GM12874 (cell line): ENCODE measurements at regions not wholly inside any gene's neighbourhood (a gene's known extent, or its start where the extent isn't known, plus 50 kb on each side); places are given as distances from the start of the nearest gene placed in this dataset.
A peak's percentile ranks its signal among the peaks of the same experiment; 100 is the strongest.

Experiments
- TF ChIP-seq, protein P1 (sequence below): IDR thresholded peaks from 2 replicates; pipeline ENCODE4 v1.5.1; 2011; ENCODE audit warnings: low read depth, mild to moderate bottlenecking, control low read depth, low read length, moderate library complexity; ENCODE audit not compliant: insufficient read depth

GRCh38 chr12:34217660-34218059 is 195.4 kb downstream of the ALG10 start:
- TF ChIP-seq, protein P1, sequence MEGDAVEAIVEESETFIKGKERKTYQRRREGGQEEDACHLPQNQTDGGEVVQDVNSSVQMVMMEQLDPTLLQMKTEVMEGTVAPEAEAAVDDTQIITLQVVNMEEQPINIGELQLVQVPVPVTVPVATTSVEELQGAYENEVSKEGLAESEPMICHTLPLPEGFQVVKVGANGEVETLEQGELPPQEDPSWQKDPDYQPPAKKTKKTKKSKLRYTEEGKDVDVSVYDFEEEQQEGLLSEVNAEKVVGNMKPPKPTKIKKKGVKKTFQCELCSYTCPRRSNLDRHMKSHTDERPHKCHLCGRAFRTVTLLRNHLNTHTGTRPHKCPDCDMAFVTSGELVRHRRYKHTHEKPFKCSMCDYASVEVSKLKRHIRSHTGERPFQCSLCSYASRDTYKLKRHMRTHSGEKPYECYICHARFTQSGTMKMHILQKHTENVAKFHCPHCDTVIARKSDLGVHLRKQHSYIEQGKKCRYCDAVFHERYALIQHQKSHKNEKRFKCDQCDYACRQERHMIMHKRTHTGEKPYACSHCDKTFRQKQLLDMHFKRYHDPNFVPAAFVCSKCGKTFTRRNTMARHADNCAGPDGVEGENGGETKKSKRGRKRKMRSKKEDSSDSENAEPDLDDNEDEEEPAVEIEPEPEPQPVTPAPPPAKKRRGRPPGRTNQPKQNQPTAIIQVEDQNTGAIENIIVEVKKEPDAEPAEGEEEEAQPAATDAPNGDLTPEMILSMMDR, result no peak

DNA sequence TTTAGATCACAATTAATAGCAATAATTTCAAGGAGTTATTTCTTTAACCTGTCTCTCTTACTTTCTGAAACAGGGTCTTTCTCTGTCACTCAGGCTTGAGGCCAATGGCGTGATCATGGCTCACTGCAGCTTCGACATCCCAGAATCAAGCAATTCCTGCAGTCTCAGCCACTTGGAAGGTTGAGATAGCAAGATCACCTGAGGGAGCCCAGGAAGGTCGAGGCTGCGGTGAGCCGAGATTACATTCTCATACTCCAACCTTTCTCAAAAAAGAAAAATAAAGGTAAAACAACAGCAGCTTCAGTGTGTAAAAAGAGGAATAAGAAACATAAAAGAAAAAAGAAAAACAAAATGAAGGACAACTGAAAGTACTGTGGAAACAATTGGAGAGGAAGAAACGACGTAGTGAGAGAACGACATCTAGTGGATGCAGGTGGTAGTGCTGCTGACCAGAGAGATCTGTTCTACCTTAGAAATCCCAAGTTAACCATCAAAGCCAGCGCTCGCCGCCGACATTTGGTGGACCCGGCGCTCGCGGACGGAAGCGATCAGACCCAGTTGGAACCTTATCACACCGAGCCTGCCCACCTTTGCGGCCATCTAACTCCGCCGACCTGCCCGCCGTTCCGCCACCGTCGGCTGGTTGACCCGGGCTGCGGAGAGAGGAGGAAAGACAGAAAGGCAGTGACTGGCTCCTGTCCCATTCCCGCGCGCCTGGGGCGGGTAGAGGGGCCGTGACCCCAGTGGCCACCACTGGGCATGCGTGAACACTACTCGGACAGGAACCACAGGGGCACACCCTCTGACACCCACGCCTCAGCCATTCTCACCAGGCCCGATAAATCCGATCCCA is 196.1 kb downstream of the ALG10 start:
- TF ChIP-seq, protein P1, result peak; percentile 81

DNA sequence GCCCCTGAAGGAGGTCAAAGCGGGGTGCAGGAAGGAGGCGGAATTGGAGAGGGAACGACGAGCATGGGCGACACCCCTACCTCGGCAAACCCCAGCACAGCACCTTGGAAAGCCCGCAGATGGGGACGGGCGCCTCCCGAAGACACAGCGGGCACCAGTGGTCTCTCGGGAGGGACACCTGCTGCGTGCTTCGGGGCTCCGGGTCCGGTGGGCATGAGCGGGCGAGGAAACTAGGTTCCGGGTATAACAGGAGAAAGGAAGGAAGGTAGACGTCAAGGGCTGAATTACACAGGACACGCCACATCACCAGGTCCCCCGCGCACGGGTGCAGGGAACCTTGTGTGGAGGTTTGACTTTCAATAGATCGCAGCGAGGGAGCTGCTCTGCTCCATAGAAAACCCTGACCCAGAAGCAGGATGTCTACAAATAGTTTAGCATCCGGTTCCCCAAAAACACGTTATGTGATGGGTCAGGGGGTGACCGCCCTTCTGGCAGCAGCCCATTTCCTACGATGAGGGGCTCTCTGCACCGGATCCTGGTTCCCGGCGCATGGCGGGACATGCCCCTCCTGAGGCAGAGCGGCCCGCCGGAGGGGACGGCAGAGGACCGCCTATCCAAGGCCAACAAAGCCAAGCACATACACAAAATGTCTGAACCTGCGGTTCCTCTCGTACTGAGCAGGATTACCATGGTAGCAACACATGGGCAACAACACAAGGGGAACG is 196.9 kb downstream of the ALG10 start:
- TF ChIP-seq, protein P1, result no peak

- TF ChIP-seq, protein P1, result no peak
These were observed 201.3 kb downstream of the ALG10 start for GRCh38 chr12:34223640-34224039.

DNA sequence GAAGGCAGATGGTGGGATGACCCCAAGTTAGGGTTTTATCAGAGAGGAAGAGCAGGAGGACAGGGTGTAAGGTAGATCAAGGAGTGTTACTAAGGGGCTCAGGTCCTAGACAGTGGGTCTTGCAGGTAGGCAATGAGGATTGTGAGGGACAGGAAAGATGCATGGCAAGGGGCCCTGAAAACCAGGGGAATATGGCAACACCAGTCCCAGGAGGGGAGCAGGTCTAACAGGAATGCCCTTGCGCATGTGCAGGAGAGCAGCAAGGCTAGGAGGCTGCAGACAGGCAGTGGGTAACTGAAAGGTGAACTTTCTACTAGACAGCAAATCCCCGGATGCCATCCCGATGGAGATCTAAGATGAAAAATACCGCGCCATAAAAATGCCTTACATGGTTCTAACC is 211.3 kb downstream of the ALG10 start:
- TF ChIP-seq, protein P1, result no peak

DNA sequence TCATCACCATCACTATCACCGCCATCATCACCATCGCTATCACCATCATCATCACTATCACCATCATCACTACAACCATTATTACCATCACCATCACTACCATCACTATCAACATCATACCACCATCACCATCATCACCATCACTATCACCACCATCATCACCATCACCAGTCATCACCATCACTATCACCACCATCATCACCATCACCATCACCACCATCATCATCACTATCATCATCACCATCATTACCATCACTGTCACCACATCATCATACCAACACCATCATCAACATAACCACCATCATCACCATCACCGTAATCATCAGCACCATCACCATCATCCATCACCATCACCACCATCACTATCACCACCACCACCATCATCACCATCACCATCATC is 213.8 kb downstream of the ALG10 start:
- TF ChIP-seq, protein P1, result no peak

DNA sequence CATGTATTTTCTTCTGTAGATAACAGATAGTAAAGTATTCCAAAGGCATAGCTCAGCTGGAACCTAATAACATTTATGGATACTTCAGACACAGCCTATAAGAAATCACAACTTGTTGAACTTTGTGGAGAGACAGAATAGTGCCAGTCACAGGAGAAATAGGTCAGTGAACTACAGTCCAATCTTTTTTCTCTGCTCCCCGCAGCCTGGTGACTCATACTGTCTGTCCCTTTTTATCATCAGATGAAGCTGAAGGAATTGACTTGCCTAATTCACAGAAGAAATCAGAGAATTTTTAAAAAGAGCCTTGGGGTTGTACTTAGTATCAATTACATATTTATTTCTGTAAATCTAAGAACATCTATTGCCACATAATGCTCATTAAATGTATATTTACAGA is 222.3 kb downstream of the ALG10 start:
- TF ChIP-seq, protein P1, result no peak
